COLO829 (cell line): ENCODE measurements at regions not wholly inside any gene's neighbourhood (a gene's known extent, or its start where the extent isn't known, plus 50 kb on each side); places are given as distances from the start of the nearest gene placed in this dataset.
"Not testable (repeated sequence)": the region's sequence is repeated elsewhere in the genome, so short reads cannot be mapped to it uniquely, and the experiment has no call there.

Source experiments
- DNase-seq: peaks from one replicate; pipeline ENCODE4 v3.0.0; 2012; ENCODE audit warnings: low spot score

- peak; percentile 14 for DNase-seq
These were observed 284.7 kb upstream of the CWC22 start for GRCh38 chr2:180291552-180292421.

- no peak for DNase-seq
These were observed 284.0 kb upstream of the CWC22 start for GRCh38 chr2:180291060-180291459.

GRCh38 chr2:180289627-180290026 is 282.5 kb upstream of the CWC22 start:
- no peak for DNase-seq

- no peak for DNase-seq
These were observed 272.5 kb upstream of the CWC22 start for GRCh38 chr2:180279581-180279980.

GRCh38 chr2:180276733-180277132 is 269.6 kb upstream of the CWC22 start:
- no peak for DNase-seq

GRCh38 chr2:180268006-180268405 is 260.9 kb upstream of the CWC22 start:
- DNase-seq = no peak

GRCh38 chr2:180261976-180262375 is 254.9 kb upstream of the CWC22 start:
- no peak for DNase-seq

GRCh38 chr2:180258579-180258978 is 251.5 kb upstream of the CWC22 start:
- no peak for DNase-seq

- no peak for DNase-seq
These were observed 251.0 kb upstream of the CWC22 start for GRCh38 chr2:180258041-180258537.

- DNase-seq = no peak
These were observed 250.2 kb upstream of the CWC22 start for GRCh38 chr2:180257247-180257646.

- no peak for DNase-seq
These were observed 248.9 kb upstream of the CWC22 start for GRCh38 chr2:180255981-180256380.

GRCh38 chr2:180254872-180255271 is 247.8 kb upstream of the CWC22 start:
- DNase-seq = no peak

GRCh38 chr2:180247658-180248057 is 240.6 kb upstream of the CWC22 start:
- peak; percentile 3 for DNase-seq

- no peak for DNase-seq
These were observed 239.2 kb upstream of the CWC22 start for GRCh38 chr2:180246268-180246667.

GRCh38 chr2:180240774-180241173 is 233.7 kb upstream of the CWC22 start:
- peak; percentile 26 for DNase-seq

GRCh38 chr2:180238729-180239128 is 231.6 kb upstream of the CWC22 start:
- no peak for DNase-seq

GRCh38 chr2:180236061-180236460 is 229.0 kb upstream of the CWC22 start:
- DNase-seq = not testable (repeated sequence)

GRCh38 chr2:180235506-180235905 is 228.4 kb upstream of the CWC22 start:
- DNase-seq = not testable (repeated sequence)

GRCh38 chr2:180234991-180235390 is 227.9 kb upstream of the CWC22 start:
- not testable (repeated sequence) for DNase-seq

GRCh38 chr2:180231015-180231414 is 223.9 kb upstream of the CWC22 start:
- no peak for DNase-seq

- no peak for DNase-seq
These were observed 220.4 kb upstream of the CWC22 start for GRCh38 chr2:180227461-180227860.

- no peak for DNase-seq
These were observed 218.0 kb upstream of the CWC22 start for GRCh38 chr2:180225118-180225517.

GRCh38 chr2:180222644-180223043 is 215.5 kb upstream of the CWC22 start:
- DNase-seq = no peak

GRCh38 chr2:180219491-180219890 is 212.4 kb upstream of the CWC22 start:
- no peak for DNase-seq
